ENCODE measurements at regions not wholly inside any gene's neighbourhood (a gene's known extent, or its start where the extent isn't known, plus 50 kb on each side); places are given as distances from the start of the nearest gene placed in this dataset.

DNA sequence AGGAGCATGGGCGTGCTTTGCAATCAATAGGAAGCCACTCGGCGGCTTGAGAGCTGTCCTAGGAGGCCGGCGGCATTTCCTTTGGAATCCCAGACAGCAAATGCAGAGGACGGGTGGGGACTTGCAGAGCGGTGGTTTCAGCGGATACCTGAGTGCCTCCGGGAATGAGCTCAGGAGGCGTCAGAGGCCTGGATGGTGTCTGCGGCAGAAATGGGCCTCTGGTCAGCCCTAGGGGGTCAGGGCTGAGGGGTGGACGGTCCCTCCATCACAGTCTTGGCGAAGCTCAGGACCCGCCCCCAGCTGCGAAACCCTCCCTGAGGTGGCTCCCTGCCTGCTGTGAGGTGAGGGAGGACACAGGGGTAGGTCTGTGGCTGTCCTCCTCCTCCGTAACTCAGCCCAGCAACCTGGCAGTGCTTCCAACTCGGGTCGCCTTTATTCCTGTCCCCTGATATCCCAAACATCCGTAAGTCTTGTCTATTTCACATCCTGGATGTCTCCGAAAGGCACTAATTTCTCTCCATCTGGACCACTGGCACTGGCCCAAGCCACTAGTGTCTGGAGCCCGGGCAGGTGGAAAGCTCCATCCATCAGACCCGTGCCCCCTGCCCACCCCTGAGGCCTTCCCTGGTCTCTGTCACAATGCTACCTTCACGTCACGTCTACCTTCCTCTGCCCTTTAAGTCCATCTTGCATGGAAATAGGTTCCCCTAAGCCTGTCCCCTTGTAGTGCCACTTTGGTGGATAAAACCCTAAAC lies 686.6 kb downstream of the BRD1 start:
- no peak for DNase-seq

DNA sequence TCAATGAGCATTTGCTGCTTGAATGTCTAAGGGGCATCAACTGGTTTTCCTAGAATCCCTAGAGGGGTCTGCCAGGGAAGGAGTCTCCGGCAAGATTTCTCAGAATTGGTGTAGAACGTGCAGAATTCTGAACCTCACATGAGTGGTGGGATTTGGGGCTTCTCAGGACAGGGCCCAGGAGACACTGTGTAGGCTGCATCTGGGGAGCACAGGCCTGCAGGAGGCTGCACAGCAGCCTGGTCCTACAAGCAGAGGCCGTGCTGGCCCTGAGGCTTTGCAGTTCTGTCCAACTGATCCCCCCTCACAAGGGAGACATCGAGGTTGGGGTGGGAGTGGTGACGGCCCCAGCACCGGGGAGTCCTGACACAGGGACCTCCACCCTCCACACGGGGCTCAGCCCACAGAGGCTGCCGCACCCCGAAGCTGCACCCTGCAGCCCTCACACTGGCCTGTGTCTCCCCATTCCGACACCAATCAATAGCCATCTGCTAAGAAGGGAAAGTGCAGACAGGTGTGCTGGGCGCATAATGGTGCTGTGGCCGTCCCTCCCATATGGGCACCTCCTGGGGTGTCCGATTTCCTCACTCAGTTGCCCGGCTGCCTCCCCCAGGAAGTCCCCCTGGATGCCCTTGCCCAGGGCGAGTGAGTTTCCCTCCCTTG lies 688.1 kb downstream of the BRD1 start:
- DNase-seq: no peak

DNA sequence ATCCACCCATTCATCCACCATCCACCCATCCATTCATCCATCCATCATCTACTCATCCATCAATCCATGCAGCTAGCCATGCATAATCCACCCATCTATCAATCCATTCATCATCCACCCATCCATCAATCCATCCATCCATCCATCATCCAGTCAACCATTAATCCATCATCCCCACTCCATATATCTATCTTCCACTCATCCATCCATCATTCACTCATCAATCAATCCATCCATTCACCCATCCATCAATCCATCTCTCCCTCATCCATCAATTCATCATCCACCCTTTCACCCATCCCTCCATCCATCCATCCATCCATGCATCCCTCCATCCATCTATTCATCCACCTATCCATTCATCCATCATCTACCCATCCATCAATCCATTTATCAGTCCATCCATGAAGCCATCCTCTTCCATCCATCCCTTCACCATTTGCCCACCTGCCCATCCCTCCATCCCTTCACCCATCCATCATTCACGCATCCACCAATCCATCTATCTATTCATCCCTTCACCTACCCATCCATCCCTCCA lies 689.4 kb downstream of the BRD1 start:
- DNase-seq: no peak

DNA sequence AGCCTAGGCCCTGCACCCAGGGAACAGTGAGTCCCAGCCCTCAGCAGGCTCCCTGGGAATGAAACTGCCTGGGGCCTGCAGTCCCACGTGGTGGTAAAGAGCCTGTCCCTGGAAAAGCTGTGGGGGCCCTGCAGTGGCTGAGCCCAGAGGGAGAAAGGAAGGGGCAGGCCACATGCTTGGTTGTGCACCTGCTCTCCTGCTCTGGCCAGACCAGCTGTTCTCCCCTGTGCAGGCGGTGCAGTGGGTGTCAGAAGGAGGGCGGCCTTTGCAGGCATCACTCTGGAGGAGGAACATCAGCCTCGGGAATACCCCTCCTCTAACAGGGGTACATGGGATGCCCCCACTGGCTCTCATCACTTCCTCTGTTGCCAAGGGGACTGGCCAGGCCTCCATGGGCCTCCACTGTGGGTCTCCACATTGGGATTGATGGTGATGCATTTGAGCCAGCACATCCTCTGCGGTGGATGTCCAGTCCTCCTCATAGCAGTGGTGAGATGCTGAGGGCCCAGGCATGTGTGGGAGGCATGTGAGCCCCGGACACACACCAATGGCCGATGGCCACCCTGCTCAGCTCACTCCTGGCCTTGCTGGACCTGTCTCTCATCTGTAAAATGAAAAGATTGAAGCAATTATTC lies 690.4 kb downstream of the BRD1 start:
- DNase-seq: no peak

DNA sequence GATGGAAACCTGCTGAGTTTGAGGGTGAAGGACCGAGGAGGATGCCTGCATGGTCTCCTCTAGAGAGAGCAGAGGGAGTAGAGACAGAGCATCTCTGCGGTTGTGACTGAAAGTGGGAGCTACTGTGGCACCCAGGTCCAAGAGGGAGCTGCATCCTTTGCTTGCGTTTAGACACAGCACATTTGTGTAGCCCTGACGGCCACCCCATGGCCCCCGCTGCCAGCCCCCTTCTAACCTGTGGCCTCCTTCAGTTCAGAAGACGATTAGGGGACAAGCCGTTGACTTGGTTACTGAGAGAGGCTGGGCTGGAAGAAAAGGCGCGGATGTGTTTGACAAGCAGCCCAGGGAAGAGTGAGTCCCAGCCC lies 690.9 kb downstream of the BRD1 start:
- no peak for DNase-seq

DNA sequence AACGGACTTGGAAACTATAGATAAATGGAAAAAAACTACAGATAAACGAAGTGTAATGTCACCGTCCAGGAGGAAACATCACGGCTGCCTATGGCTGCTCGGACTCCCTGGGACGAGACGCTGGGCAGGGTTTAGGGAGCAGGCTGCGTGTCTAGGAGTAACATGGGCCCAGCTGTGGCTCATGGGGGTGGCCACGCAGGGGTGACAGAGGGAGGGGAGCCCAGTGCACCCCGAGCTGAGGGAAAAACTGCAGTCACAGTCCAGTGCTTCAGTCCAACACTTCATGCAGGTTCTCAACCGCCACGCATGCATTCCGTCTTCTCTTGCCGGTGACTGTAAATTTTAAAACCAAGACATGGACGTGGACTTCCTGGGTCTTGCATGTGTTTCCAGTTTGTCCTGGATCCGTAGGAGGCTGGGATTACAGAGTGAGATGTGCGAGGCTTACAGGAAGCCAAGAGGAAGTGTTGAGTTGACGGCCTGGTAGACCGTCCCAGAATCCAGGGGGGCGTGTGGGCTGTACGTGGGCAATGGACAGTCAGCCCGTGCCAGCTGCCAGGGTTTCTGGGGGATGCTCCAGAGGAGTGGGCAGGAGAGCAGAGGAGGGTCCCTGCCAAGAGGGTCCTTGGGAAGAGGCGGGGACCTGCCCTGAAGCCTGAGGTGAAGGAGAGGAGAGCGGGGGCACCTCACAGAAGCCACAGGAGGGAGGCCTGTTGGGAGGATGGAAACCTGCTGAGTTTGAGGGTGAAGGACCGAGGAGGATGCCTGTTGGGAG lies 691.4 kb downstream of the BRD1 start:
- no peak for DNase-seq

DNA sequence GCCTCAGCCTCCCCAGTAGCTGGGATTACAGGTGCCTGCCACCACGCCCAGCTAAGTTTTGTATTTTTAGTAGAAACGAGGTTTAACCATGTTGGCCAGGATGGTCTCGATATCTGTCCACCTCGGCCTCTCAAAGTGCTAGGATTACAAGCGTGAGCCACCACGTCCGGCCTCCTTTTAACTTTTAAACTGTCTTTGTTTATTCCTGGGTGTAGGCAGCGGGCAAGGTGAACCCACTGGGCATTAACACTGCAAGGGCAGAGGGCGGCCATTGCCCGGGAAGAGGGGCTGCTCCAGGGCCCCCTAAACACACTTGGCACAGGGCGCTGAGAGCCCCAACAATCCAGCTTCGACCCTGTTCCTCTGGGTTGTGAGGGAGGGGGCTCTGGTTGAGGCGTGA lies 693.6 kb downstream of the BRD1 start:
- no peak for DNase-seq

DNA sequence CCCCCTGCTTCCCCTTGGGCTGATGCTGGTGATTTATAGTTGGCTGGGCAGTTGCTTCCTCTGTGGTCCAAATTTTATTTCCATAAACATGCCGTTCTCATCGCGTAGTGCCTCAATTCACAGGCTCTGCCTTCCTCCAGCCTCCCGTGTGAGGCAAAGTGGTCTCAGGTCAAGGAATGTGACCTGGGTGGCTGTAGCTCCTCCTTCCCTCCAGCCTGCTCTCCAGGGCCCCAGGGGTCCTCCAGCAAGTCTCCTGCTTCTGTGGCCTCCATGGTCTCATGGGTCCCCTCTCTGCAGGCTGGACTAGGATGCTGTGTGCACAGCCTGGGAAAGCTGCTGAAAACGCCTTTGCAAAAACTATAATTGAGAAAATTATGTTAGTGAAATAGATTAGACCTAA lies 694.1 kb downstream of the BRD1 start:
- no peak for DNase-seq

DNA sequence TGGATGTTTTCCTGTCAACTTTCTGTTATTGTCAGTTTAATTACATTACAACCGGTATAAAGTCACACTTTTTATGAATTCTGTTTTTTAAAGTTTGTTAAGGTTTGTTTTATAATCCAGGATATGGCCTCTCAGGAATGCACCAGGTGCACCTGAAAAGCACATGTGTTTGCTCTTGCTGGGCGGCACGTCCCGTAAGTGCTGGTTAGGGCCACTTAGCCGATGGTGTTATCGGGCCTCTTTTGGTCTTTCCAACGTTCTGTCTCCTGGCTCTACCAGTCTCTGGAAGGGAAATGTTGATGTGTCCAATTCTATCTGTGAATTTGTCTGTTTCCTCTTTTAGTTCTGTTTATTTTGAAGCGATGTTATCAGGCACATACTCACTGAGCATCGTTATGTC lies 695.7 kb downstream of the BRD1 start:
- DNase-seq: no peak

DNA sequence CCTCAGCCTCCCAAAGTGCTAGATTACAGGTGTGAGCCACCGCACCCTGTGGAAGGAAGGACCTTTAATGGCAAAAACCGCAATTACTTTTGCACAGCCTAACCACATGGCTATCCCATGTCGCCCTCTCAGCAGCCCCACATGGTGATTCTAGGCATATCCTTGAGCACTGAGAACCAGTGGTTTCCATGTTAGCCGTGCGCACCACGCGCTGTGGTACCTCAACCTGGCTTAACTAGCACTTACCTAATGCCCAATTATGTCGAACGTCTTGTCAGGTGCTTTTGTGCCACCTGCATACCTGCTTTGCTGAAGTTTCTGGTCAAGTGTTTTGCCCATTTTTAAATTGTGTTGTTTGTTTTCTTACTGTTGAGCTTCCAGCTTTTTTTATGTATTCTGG lies 697.9 kb downstream of the BRD1 start:
- no peak for DNase-seq

DNA sequence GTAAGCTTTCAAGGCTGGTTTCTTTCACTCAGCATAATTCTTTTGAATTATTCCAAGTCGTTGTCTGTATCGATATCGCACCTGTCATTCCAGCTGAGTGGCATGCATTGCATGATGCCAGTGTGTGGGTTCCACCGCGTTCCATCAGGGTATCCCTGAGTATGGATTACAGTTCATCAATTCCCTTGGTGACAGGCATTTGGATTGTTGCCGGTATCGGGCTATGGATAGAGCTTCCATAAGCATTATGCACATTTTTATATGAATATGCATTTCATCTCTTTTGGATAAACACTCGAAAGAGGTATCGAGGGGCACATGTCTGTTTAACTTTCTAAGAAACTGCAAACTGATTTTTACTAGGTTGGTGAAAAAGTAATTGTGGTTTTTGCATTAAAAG lies 698.8 kb downstream of the BRD1 start:
- DNase-seq: no peak

DNA sequence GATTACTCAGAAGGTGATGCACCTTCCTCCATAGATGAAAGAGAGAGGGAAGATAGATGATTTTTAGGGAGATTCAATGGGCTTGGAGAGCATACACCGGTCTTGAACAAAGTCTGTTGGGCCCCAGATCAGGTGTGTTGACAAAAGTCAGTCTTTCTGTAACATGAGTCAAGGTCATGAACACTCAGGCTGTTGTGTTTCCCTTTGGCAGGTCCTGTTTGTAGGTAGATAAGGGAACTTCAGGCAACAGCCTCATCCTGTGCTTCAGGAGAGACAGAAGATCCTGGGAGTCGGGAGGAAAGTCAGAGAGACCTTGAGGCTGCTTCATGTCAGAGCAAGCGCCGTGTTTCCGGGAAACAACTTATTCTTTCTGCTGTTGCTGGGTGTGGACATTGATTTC lies 703.1 kb downstream of the BRD1 start:
- no peak for DNase-seq

DNA sequence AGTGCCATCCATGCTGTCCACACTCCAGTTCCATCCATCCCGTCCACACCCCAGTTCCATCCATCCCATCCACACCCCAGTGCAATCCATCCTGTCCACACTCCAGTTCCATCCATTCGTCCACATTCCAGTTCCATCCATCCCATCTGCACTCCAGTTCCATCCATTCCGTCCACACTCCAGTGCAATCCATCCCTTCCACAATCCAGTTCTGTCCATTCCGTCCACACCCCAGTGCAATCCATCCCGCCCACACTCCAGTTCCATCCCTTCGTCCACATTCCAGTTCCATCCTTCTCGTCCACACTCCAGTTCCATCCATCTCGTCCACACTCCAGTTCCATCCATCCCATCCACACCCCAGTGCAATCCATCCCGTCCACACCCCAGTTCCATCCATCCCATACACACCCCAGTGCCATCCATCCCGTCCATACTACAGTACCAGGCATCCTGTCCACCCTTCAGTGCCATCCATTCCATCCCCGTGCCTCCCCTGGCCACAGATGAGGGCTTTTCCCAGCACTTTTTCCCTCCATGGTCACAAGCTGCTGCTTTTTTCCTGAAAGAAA lies 704.0 kb downstream of the BRD1 start:
- DNase-seq: no peak

DNA sequence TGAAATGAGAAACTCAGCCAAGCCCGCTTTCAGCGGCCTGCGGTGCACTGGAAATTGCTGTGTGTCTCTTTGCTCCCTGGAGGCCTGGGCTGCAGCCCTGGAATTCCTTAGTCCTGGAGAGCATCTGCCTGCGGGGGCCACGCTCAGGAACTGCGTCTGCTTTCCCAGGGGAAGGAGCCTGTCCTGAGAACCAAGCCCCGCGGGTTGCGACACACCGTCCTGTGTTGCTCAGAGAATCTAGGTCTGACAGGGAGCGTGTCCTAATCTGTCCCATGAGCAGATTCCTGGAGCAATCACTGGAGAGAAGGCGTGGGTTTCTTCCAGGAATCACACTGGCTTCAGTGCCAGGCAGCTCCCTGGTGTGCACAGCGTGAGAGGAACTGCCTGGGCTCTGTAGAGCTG lies 708.1 kb downstream of the BRD1 start:
- DNase-seq: no peak

DNA sequence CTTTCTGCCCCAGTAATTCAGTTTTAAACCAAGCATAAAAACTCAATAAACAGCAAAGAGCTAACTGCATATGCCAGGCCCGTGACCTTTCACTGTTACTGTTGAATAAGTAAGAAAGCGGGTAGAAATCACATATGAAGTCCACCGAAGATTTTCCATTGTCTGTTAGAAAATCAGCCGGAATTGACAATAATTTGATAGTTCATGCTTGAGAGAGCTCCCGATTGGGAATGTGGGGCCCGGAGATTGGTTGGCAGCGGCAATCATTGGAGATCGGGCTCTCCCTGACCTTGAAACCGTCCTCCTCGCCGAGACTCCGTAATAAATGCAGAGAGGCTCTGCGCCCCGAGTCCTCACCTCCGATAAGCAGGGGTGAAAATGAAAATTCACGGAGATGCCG lies 709.6 kb downstream of the BRD1 start:
- DNase-seq: no peak

DNA sequence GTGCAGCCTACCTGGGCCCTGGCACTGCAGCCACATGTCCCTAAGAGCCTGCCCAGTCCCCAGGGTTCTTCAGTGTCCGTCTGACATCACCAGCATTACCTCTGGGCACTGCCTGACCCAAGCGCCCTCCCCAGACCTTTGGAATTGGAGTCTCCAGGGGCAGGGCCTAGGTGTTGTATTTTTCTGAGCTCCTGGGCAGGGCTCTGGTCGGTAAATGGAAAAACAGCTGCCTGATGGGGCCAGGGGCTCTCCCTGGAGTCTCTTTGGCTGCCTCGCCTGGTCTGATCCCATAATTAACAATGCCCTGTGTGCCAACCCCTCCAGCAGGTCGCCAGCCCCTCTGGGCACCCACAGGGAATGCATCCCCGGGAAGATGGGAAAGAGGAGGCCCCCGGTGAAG lies 710.2 kb downstream of the BRD1 start:
- DNase-seq: no peak

DNA sequence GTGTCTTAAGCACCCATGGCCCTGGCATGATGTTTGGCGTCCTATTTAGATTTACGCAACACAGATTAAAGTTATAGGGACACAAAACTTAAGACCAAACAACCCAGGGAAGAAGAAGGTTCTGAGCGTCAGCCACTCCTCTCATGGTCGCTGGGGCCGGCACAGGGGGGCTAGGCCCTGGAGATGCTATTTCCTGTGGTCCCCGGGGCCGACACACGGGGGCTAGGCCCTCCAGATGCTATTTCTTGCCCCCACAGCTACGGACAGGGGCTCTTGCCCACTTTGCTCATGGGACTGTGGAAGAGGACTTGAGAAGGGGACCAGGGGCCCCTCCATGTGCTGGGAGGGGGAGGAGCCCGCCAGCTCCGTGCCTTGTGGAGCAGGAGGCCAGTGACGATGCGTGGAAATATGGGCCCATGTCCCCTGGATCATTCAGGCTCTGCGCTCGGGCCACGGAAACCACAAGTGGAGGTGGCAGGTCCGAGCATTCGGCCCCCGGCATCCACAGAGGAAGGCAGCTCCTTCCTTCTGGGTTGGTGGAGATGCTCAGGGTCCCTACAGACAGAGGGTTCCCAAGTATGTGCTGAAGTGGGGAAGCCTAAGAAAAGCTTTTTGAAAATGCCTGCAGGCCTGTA lies 711.1 kb downstream of the BRD1 start:
- no peak for DNase-seq

DNA sequence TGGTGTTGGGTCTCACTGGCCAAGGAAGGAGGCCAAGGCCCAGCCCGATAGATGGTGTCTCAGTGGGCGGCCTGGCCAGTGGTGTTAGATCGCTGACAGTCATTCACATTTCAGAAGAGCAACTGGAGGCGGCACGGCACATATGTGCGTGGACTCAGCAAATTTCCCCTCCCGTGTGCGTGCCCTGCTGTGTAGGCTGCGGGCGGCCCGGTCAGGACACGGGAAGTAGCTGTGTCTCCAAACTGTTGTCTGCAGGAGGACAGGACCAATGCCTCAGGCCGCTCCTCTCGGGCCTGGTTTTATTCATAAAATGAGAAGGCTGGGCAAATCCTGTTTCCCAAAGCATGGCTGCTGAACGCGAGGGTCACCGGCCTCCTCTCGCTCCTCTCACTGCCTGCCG lies 711.7 kb downstream of the BRD1 start:
- no peak for DNase-seq

DNA sequence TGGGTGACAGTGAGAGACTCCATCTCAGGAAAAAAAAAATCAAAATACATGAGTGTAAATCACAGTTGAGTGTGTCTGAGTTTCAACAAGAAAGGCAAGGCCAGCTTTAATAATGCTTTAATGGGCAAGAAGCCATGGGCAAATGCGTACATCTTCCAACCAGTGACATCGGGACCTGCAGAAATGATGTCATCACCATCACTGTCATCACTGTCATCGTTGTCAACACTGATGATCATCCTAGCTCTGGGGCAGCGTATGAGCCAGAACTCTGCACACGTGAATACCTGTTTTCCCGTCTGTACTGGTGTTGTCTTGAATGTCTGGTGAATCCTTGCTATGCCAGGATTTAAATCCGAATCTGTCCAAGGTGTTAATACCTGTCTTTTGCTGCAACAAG lies 712.5 kb downstream of the BRD1 start:
- DNase-seq: no peak

DNA sequence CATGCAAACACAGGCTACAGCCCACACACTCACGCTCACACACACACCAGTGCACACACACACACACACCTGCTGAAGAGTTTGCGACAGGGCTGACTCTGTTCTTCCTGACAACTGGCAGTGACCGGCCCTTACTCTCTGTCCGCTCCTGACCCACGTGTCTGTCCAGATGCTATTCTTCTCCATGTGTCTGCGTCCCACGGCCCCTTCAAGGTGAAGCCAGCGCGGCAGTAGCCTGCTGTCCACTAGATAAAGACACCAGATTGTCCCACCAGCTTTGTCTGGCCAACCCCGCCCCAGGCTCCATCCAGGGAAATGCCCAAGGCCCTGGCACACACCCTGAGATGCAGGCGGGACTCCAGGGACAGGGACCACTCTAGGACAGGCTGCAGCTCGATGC lies 713.9 kb downstream of the BRD1 start:
- DNase-seq: no peak

DNA sequence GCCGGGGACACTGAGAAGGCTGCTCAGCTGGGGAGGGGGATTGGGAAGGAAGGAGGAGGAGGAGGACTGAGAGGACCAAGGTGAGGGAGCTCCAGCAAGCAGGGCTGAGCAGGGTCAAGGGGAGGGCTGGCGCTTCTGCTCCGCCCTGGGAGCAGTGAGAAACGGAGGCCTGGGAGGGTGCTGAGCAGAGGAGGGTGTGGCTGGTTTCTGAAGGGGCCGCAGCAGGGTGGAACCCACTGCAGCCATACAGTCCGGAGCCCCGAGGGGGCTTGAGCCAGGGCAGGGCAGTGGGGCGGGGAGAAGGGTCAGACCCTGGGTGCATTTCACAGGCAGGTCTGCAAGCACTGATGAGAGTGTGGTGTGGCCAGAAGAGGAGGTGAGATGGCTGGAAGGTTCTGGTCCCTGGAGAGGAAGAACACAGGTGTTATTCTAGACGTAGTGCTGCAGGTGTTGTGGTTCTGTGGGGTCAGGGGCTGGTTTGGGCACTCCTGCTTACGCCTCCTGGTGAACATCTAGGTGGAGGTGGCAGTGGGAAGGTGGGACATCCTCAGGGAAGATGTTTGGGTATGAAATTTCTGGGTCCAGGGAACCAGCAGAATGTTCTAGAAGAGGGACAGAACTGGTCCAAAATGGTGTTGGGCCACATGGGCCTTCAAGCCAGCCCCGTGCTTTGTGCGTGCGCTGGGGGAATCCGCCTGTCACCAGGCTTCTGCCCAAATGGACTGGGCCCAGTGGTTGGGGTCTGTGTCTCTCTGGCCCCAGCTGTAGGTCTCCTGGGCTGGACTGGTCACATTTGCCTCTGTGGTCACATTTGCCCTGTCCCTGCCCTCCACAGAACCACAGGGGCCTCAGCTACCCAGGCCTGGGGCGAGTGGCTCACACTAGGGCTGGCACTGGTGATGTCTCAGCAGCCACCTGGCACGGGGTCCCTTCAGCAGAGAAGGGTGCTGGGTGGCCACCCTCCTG lies 714.7 kb downstream of the BRD1 start:
- DNase-seq: no peak

All from 8988T (cell line).